COR-L47 (cell line): ENCODE measurements at regions not wholly inside any gene's neighbourhood (a gene's known extent, or its start where the extent isn't known, plus 50 kb on each side); places are given as distances from the start of the nearest gene placed in this dataset.

Experiments used
- DNase-seq: peaks from one replicate; lab custom pipeline; 2025; lab: John Stamatoyannopoulos, UW

DNA sequence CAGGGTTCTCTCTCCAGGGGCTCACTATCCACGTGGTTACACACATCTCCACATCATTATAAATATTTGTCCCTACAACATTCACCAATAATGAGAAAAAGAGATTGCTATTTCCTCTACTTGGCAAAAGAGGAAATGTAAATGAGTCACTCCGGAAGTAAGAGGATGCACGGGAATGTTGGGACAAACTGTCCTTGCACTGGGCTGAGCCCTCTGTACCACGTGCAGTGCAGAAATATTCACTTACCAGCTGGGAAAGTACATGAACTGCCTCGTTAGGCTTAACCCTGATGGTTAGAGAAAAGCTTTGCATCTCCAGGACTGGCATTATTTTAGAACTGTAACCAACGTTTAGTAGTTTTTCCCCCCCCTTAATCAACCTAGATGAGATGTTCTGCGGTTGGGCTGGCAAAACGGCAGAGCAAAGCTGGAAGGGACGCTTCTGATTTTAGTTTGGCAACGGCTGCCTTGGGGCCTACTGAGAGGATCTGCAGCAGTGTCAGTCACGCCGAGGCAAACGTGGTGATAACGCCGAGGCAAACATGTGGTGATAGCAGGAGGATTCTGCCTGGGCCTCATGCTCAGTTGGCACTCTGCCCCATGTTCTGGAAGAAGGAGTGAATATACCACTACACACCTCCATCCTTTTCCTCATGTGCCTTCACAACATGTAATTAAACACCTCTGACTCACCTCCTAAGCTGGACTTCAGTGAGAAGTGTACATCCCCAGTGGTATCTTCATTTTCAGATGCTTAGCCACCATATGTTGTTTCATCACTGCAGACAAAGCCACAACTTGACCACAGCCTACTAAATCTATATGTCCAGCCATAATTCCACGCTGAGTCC is 661.4 kb upstream of the KLF4 start:
- no peak for DNase-seq

DNA sequence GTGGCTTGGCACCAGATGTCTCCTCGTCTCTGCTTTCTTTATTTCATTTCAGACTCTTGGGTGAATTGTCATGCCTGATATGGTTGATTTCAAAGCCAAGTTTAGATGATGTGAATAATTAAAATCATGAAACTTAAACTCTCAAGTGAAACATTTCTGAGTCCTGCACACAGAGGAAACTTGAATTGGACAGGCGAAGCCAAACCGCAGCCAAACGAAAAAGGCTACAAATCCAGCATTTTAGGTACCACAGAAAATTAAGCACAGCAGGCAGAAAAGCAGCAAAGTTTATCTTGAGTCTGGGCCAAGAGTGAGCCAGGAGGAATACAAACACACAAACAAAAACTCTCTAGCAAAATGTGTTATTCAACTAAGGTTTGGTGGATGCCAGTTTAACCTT is 659.8 kb upstream of the KLF4 start:
- DNase-seq = no peak

GRCh38 chr9:108142504-108143201 is 653.1 kb upstream of the KLF4 start:
- no peak for DNase-seq

DNA sequence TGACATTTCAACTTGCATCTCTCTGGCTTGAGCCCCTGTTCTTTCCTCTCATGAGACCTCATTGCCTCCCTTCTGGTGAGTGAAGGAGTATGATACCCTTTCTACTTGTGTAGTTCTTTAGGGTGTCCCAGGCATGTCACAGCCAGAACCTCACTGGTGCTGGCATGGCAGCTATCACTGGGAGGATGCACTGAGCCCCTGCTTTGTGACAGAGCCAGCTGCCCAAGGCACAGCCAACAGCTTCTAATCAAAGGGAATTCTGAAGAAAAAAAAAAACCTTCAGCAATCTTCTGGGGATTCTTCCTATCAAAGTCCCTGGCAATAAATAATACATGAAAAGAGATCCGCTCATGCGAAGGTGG is 652.6 kb upstream of the KLF4 start:
- no peak for DNase-seq

GRCh38 chr9:108139900-108140299 is 650.3 kb upstream of the KLF4 start:
- no peak for DNase-seq

GRCh38 chr9:108138516-108138915 is 648.9 kb upstream of the KLF4 start:
- DNase-seq = no peak

DNA sequence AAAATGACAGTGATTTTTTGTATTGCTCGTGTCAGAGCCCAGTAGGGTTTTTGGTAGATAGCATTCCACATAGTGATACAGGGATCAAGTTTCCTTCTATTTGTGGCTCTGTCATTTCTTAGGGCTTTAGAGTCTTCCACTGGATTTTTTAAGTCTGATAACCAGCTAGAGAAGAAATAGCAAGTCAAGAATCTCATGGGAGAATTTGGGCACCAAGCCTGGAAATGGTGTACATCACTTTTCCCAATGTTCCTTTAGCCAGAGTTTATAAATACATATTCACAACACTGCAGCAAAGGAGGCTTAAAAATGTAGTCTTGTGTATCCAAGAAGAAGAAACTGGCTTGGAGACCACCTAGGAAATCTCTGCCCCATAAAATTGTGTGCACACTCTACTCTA is 647.1 kb upstream of the KLF4 start:
- no peak for DNase-seq

DNA sequence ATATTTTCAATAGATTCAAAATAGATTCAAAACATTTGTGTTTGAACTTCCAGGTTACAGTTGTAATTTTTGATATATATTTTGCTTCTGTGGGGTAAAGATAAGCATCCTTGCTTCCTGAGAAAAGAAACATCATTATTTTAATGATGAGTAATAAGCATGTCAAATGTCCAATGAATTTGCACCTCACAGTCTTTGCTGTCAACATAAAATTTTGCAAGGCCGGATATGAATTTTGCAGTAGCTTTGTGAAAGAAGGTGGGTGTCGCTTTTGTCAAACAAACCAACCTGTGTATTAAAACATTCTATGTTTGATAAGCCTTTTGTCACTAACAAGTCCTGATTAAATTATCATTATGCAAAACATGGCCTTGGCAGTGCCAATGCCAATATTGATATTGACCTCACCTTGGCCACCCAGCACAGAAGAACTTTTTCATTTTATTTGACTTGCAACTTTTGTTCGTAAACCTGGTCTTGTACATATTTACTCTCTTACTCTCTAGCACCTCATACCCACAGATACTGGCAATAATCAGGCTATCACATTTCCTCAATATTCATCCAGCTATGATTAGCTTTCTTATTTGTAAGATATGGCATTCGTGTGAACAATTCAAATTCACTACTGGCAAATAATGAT is 645.0 kb upstream of the KLF4 start:
- peak; percentile 50 for DNase-seq

GRCh38 chr9:108133680-108134079 is 644.1 kb upstream of the KLF4 start:
- DNase-seq = no peak

GRCh38 chr9:108133101-108133500 is 643.5 kb upstream of the KLF4 start:
- no peak for DNase-seq

GRCh38 chr9:108130905-108131304 is 641.3 kb upstream of the KLF4 start:
- no peak for DNase-seq

DNA sequence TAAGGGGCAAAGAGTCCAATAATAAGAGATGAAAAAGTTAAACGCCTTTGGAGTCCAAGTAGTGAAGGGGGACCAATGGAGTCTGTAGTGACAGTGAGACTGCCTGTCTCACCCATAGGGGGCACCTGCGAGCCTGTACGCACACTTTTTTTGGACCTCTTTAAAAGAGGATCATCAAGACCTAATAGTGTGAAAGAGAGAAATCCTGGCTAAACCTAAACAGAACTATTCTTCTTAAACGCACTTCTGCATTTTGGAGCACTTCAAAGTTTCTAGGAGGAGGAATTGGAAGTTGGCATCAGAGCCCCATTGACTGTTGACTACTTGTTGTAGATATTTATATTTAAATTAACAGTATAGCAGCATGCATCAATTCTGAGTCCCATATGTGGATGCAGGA is 636.1 kb upstream of the KLF4 start:
- DNase-seq = no peak

DNA sequence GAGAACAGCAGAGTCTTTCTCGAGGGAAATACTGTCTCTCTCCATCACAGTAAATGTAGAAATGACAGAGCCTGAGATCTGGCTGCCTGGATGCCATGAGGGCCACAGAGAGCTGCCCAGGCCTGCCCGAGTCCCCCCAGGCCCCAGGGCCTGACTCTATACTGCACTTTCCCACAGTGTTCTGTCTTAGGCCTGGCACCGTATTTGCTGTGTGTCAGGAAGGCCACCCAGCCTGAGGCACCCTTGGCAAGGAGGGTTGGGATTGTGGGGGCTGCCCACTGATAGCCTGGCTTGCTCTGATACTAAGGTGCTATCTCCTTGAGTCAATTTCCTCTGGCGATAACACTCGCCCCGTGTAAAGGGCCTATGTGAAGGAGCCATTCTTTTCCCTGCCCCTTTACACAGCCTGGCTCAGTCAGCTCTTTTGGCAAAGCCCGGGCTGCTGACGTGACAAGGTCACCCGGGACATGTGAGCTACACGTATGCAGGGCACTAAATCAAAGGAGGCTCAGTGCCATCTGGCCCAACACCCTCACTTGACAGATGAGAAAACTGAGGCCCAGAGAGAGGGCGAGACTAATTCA is 630.1 kb upstream of the KLF4 start:
- DNase-seq = no peak

DNA sequence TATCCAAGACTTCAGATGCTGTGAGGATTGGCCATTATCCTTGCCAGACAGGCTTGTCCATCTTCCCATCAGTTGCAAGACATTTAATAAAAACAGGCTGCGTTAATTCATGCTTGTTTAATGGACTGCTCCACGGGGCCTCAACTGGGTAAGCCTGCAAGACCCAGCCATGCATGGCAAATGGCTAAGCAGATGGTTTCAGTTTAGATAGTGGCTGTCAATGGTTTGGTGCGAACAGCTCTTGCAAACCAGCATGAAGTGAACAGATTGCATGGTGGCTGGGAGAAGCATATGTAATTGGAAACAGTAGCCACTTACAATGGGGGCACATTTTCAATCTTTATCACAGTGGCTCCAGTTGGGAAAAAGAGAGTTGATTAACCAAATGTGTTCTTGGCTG is 628.2 kb upstream of the KLF4 start:
- no peak for DNase-seq

GRCh38 chr9:108117306-108117705 is 627.7 kb upstream of the KLF4 start:
- DNase-seq = no peak

- DNase-seq = no peak
Measured at GRCh38 chr9:108113596-108113995, 624.0 kb upstream of the KLF4 start.

DNA sequence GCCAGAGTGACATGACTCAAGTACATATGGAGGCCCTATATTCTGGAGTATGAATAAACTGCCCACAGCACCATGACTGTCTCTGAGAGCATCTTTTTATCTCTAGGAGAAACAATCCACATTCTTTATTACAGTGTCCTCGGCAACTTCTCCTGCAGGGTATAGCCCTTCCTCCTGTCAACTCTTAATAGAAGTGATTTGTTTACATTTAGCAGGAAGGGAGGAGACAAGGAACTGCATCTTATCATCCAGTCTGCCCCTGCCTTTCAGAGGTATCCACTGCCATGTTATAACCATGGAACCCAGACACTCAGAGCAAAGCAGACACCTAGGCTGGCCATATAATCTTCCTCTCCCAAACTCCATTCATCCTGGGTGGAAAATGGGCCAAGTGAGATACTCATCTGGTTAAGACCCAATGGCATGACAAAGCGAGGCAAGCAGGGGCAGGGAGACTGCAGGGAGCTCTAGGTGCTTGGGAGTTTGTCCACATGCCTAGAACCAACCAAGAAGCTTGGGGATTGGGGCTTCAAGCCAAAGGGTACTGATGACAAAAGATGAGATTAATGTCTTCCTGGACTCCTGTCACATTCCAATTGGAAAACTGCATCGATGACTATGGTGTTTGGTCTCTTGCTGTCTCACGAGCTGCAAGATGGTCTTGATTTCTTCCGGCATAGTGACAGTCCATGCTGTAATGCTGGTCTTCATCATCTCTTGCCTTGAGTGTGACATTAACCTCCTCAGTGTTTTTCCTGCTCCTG is 620.5 kb upstream of the KLF4 start:
- DNase-seq = no peak

GRCh38 chr9:108108852-108109448 is 619.4 kb upstream of the KLF4 start:
- no peak for DNase-seq

- no peak for DNase-seq
Measured at GRCh38 chr9:108108280-108108851, 618.8 kb upstream of the KLF4 start.

GRCh38 chr9:108105885-108106284 is 616.3 kb upstream of the KLF4 start:
- DNase-seq = no peak

DNA sequence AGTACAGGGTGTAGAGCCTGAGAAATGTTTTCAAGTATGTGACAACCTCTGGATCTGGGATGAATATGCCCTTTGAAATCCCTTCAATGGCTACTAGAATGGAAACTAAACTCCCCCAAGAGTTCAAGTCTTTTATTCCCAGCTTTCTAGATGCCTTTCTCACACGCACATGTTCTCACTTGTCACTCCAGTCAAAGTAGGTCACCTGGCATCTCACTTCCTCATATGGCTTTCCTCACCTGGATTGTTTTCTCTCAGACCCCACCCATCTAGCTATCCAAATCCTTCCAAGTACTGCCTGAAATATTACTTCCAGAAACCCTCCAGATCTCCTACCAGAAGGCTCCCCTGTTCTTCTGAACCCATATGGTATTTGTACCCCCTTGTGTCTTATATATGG is 615.4 kb upstream of the KLF4 start:
- DNase-seq = no peak
